ENCODE measurements at regions not wholly inside any gene's neighbourhood (a gene's known extent, or its start where the extent isn't known, plus 50 kb on each side); places are given as distances from the start of the nearest gene placed in this dataset.

GRCh38 chr15:79653533-79653932, 221.4 kb downstream of the MINAR1 start:
- TF ChIP-seq POLR2AphosphoS5 (IDR thresholded peaks at IDR 0.05; ENCODE audit: borderline replicate concordance, low read depth, low read length) (no peak), FOXP2 (optimal IDR thresholded peaks at IDR 0.05; ENCODE audit: control extremely low read depth, extremely low read length, insufficient read depth) (no peak)

All from SK-N-MC (cell line).